ENCODE measurements at regions not wholly inside any gene's neighbourhood (a gene's known extent, or its start where the extent isn't known, plus 50 kb on each side); places are given as distances from the start of the nearest gene placed in this dataset.
"Not testable (repeated sequence)": the region's sequence is repeated elsewhere in the genome, so short reads cannot be mapped to it uniquely, and the experiment has no call there.

DNA sequence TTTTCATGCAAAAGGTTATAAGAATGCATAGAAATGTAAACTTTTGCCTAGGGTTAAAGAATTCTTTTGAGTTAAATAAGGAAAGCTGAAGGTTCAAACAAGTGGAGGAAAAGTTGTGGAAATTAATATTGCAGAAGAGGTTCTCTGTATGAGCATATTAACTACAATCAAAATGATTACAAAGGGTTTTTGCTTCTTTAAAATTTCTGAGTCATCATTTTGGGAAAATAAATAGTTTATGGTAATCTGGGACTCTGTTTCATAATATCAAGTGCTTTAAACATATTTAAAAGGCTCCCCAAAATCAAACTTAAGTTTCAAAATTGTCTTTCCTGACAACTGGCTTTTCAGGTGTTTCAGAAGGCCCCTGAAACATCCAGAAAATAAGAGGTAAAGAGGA is 415.7 kb downstream of the ZNF804A start:
- Mint-ChIP-seq H3K27me3 (ENCODE audit: low read depth, unreplicated experiment) (no peaks in the 10 kb centered on the region), H3K4me3 (ENCODE audit: unreplicated experiment) (no peak overlapping the region), H3K27ac (ENCODE audit: unreplicated experiment) (no peak overlapping the region), H3K9me3 (ENCODE audit: unreplicated experiment) (peaks cover 14% of the 10 kb centered on the region), H3K4me1 (ENCODE audit: low read depth, unreplicated experiment) (no peaks in the 10 kb centered on the region), H3K36me3 (ENCODE audit: low read depth, unreplicated experiment) (no peaks in the 10 kb centered on the region)
- Histone ChIP-seq H2AFZ (ENCODE audit: low read depth, low read length) (no peak overlapping the region), H3K36me3 (ENCODE audit: insufficient read depth, low read length) (no peaks in the 10 kb centered on the region), H3K9ac (ENCODE audit: low read length) (no peak overlapping the region), H3K4me2 (ENCODE audit: low read length) (no peak overlapping the region), H3K9me3 (ENCODE audit: insufficient read depth, low read depth, low read length) (peaks cover 8% of the 10 kb centered on the region), H3K27me3 (ENCODE audit: insufficient read depth, low read length) (no peaks in the 10 kb centered on the region), H3K4me3 (ENCODE audit: insufficient read depth, low read depth, low read length) (no peak overlapping the region), H3K4me1 (ENCODE audit: insufficient read depth, low read length) (no peaks in the 10 kb centered on the region), H3K79me2 (ENCODE audit: insufficient read depth, low read length) (no peaks in the 10 kb centered on the region), H4K20me1 (ENCODE audit: insufficient read depth, low read length) (no peaks in the 10 kb centered on the region), H3K27ac (ENCODE audit: low read depth, low read length) (no peak overlapping the region)
- TF ChIP-seq, protein P1, sequence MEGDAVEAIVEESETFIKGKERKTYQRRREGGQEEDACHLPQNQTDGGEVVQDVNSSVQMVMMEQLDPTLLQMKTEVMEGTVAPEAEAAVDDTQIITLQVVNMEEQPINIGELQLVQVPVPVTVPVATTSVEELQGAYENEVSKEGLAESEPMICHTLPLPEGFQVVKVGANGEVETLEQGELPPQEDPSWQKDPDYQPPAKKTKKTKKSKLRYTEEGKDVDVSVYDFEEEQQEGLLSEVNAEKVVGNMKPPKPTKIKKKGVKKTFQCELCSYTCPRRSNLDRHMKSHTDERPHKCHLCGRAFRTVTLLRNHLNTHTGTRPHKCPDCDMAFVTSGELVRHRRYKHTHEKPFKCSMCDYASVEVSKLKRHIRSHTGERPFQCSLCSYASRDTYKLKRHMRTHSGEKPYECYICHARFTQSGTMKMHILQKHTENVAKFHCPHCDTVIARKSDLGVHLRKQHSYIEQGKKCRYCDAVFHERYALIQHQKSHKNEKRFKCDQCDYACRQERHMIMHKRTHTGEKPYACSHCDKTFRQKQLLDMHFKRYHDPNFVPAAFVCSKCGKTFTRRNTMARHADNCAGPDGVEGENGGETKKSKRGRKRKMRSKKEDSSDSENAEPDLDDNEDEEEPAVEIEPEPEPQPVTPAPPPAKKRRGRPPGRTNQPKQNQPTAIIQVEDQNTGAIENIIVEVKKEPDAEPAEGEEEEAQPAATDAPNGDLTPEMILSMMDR (IDR thresholded peaks at IDR 0.05; ENCODE audit: insufficient read depth, low read depth, low read length): no peak
- DNase-seq (ENCODE audit: low read depth) (no peak), FAIRE-seq (no peak)

DNA sequence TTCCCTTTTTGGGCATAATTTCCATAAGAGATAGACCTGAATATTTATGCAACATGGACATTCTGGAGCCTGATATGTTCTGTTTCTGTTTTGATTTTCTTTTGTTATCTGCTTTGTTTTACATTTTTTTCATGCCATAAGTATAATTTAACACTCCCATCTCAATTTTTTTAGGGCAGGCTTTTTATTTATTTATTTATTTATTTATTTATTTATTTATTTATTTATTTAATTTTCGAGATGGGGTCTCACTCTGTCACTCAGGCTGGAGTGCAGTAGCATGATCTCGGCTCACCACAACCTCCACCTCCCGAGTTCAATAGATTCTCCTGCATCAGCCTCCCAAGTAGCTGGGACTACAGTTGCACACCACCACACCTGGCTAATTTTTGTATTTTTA is 427.6 kb downstream of the ZNF804A start:
- H3K9ac ChIP-seq (ENCODE audit: low read length); H3K4me1 Mint-ChIP-seq (ENCODE audit: low read depth, unreplicated experiment); H3K79me2 ChIP-seq (ENCODE audit: insufficient read depth, low read length); H3K27ac Mint-ChIP-seq (ENCODE audit: unreplicated experiment); H3K36me3 ChIP-seq (ENCODE audit: insufficient read depth, low read length); H3K27ac ChIP-seq (ENCODE audit: low read depth, low read length); H2AFZ ChIP-seq (ENCODE audit: low read depth, low read length); H3K4me2 ChIP-seq (ENCODE audit: low read length); H3K4me3 Mint-ChIP-seq (ENCODE audit: unreplicated experiment); DNase-seq (ENCODE audit: low read depth); H3K9me3 Mint-ChIP-seq (ENCODE audit: unreplicated experiment); H3K36me3 Mint-ChIP-seq (ENCODE audit: low read depth, unreplicated experiment); H3K9me3 ChIP-seq (ENCODE audit: insufficient read depth, low read depth, low read length); H3K27me3 Mint-ChIP-seq (ENCODE audit: low read depth, unreplicated experiment); FAIRE-seq; H3K4me3 ChIP-seq (ENCODE audit: insufficient read depth, low read depth, low read length); H3K4me1 ChIP-seq (ENCODE audit: insufficient read depth, low read length); H3K27me3 ChIP-seq (ENCODE audit: insufficient read depth, low read length); H4K20me1 ChIP-seq (ENCODE audit: insufficient read depth, low read length): not testable (repeated sequence)

DNA sequence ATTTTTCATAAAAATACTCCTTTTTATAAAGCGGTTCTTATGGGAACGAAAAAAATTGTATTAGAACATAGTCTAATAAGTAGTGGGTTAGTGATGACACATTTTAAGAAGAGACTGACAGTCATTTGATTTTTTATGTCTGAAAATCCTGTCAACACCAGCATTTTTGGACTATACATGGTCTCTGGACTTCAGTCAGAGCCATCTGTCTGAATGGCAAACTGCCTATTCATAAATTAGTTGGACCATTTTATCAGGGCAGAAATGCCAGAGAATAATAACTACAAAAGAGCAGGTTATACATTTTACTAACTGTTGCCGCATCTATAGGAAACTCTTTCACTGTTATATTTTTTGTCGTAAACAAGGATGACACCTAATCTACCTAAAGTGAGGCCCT is 437.6 kb downstream of the ZNF804A start:
- Mint-ChIP-seq H3K4me3 (ENCODE audit: unreplicated experiment) (no peak overlapping the region), H3K9me3 (ENCODE audit: unreplicated experiment) (no peaks in the 10 kb centered on the region), H3K27ac (ENCODE audit: unreplicated experiment) (no peak overlapping the region), H3K36me3 (ENCODE audit: low read depth, unreplicated experiment) (no peaks in the 10 kb centered on the region), H3K27me3 (ENCODE audit: low read depth, unreplicated experiment) (no peaks in the 10 kb centered on the region), H3K4me1 (ENCODE audit: low read depth, unreplicated experiment) (no peaks in the 10 kb centered on the region)
- no peak overlapping the region for H3K27ac ChIP-seq (ENCODE audit: low read depth, low read length)
- no peaks in the 10 kb centered on the region for H3K4me1 ChIP-seq (ENCODE audit: insufficient read depth, low read length)
- no peaks in the 10 kb centered on the region for H3K79me2 ChIP-seq (ENCODE audit: insufficient read depth, low read length)
- no peak overlapping the region for H3K9ac ChIP-seq (ENCODE audit: low read length)
- H3K4me2 ChIP-seq (ENCODE audit: low read length): no peak overlapping the region
- no peak for FAIRE-seq
- no peak overlapping the region for H3K4me3 ChIP-seq (ENCODE audit: insufficient read depth, low read depth, low read length)
- H3K9me3 ChIP-seq (ENCODE audit: insufficient read depth, low read depth, low read length): no peaks in the 10 kb centered on the region
- no peak overlapping the region for H2AFZ ChIP-seq (ENCODE audit: low read depth, low read length)
- TF ChIP-seq, protein P1 (IDR thresholded peaks at IDR 0.05; ENCODE audit: insufficient read depth, low read depth, low read length): no peak
- TF ChIP-seq EZH2 (IDR thresholded peaks at IDR 0.05; ENCODE audit: insufficient read depth, low read length): no peak
- no peaks in the 10 kb centered on the region for H4K20me1 ChIP-seq (ENCODE audit: insufficient read depth, low read length)
- no peak for DNase-seq (ENCODE audit: low read depth)
- no peaks in the 10 kb centered on the region for H3K27me3 ChIP-seq (ENCODE audit: insufficient read depth, low read length)
- H3K36me3 ChIP-seq (ENCODE audit: insufficient read depth, low read length): no peaks in the 10 kb centered on the region
